Smooth muscle cell of the brain vasculature (primary cell): ENCODE measurements at regions not wholly inside any gene's neighbourhood (a gene's known extent, or its start where the extent isn't known, plus 50 kb on each side); places are given as distances from the start of the nearest gene placed in this dataset.

ENCODE experiments used
- DNase-seq: peaks from one replicate; pipeline ENCODE4 v3.0.0-alpha.2; 2012; ENCODE audit warnings: low read depth, low spot score

DNA sequence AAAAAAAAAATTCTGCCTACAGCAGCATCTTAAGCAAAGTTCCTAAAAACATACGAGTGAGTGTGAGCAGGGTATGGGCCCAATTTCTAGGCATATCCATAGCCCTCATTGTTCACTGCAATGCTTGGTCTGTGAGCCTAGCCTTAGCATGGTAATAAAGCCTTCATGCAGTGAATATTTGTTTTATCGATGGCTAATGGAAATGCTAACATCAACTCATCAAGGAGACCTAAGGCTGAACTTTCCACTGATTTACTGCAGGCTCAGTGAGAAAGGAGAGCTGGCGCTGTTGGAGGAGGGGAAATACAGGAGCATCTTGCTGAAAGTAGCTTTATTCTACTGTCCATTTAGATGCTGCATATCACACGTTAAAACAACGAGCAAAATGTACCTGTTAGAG, 139.6 kb upstream of the DTNBP1 start:
- no peak for DNase-seq

DNA sequence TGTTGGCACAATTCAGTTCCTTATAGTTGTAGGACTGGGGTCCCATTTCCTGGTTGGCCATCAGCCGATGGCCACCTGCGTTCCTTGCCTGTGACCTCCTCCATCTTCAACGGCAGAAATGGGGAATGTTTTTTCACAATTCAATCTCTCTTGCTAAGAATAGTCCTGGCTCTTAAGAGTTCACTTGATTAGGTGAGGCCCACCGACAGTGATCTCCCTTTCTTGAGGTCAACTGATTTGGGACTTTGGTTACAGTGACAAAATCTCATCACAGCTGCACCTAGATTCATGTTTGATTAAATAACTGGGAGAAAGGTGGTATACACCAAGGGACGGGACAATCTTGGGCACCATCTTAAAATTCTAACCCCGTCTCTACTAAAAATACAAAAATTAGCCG, 139.1 kb upstream of the DTNBP1 start:
- DNase-seq, result no peak

DNA sequence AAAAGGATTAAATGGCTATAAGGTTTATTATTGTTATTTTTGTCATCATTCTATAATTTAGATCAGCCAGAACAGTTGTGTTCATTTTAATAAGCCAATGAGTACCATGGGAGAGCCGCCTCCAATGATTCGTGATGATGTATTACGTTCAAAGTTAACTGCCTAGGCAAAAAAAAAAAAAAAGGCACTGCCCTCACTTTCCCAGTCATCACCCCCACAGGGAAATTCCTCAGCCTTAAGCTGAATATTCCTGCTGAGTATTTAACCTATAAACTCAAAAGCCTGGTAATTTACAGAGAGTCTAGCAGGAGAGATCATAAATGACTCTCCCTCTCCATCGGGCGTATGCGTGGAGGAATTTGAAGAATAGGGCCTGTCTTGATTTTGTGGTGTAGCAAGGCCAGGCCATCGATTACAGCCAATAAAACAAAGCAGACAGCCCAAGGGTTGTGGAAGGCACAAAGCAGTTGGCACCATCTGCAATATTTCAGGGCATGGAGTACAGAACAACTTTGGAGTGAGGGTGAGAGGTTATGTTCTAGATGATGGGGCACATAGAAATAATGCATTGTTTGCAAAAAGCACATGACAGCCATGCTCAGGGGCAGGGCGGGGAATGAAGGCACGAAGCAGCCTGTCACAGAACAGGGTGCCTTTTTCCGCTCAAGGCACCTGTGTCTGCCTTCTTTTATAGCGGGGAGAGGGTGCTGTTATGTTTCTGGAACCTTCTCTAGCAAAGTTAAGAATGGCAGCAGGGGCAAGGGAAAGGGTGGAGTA, 138.2 kb upstream of the DTNBP1 start:
- no peak for DNase-seq

DNA sequence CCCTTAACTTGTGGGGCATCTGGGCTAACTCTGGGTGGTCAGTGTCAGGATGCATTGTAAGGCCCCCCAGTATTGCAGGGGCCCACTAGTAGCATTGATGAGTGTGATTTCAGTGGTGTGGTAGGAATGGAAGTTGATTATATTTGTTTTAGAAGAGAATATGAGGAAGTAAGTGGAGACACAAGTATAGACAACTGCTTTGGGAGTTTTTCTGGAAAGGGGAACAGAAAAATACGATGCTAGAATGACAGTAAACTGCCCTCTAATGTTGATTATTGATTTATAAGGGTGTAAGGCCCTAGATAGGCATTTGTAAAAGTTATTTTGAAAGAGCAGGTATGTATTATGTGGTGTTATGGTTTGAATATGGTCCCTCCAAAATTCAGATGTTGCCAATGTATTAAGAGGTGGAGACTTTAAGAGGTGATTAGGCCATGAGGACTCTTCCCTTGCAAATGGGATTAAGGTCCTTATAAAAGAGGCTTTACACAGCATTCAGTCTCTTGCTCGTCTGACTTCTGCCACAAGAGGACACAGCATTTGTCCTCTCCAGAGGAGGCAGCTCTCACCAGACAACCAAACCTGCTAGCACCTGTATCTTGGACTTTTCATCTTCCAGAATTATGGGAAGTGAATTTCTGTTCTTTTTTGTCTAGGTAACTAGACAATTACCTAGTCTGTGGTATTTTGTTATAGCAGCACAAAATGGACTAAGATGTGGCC, 135.9 kb upstream of the DTNBP1 start:
- no peak for DNase-seq

DNA sequence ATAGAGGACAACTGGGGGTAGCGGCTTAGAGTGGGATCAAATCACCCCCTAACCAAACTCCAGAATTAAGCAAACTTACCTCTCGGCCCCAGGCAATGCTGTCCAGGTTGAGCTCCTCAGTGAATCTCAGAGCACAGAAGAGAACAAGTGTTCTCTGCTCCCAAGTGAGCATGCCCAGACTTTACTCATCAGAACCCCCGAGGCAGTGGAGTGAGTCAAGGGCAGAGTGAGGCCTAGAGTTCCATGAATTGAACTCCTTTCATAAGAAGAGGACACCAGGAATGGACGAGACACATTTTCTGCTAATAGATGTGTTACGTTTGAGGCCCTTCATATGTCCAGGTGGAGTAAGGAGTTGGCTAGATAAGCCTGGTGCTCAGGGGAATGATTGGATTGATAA, 134.0 kb upstream of the DTNBP1 start:
- DNase-seq, result no peak

DNA sequence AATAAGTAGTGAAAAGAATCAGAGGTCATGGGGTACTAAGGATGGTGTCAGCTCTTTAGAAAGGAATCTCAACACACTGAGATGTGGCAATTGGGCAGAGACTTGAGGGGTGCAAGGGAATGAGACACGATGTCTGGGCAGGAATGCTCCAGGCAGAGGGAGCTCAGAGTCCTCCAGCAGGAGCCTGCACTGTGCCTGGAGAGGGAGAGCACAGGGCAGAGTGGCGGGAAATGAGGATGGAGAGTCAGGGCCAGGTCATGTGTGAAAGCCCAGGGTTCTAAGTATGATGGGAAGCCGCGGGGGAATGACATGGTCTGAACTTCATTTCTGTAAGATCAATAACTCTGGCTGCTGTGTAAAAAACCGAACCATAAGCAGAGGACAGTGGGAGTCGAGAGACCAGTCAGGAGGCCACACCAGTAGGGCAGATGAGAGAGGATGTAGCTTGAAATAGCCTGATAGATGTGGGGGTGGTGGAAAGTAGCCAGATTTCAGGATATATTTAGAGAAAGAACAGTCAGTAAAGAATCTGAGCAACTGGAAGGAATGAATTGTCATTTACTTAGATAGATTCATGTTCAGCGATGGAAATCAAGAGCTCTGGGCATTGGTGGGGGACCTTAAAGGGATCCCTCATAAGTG, 133.4 kb upstream of the DTNBP1 start:
- DNase-seq, result no peak

DNA sequence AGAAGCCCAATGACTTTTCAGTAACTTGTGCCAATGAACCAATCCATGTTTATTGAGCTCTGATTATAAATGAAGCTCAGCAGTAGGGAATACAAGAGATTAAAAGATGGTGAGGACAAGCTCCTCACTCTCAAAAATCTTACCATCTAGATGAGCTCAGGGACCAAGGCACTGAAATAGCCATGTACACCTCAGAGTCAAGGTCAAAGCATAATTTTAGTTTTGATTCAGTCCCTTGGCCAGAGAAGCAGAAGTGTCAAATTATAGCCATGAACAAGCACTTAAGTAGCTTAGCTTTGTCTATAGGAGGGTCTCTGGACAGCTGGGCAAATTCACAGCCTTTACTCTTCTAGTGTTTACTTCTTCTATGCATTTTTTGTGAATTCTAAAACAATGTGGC, 131.0 kb upstream of the DTNBP1 start:
- DNase-seq, result no peak

DNA sequence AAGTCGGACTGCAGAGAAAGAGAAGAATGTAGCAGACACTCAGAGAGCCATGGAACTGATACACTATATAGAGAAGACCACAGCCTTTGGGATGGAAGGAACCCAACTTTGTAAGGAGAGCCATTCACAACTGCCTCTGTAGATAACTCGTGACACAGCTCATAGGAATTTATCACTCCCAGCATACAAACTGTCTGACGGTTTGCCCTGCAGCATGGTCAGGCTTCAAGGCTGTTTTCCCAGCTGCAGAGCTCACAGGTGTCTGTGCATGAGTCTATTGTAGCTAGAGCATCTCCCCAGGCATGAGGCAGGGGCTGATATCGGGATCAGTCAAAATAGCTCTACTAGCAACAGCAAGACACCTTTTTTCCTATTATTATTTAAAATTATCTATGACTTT, 130.5 kb upstream of the DTNBP1 start:
- DNase-seq, result no peak

DNA sequence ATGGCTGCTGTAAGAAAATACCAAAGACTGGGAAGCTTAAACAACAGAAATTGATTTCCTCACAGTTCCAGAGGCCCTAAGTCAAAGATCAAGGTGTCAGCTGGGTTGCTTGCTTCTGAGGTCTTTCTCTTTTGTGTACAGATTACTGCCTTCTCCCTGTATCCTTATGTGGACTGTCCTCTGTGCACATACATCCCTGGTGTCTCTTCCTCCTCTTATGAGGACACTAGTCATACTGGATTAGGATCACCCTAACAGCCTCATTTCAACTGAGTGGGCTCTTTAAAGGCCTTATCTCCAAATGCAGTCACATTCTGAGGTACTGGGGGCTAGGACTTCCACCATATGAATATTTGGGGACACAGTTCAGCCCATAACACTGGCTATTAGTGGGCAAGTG, 130.0 kb upstream of the DTNBP1 start:
- no peak for DNase-seq

DNA sequence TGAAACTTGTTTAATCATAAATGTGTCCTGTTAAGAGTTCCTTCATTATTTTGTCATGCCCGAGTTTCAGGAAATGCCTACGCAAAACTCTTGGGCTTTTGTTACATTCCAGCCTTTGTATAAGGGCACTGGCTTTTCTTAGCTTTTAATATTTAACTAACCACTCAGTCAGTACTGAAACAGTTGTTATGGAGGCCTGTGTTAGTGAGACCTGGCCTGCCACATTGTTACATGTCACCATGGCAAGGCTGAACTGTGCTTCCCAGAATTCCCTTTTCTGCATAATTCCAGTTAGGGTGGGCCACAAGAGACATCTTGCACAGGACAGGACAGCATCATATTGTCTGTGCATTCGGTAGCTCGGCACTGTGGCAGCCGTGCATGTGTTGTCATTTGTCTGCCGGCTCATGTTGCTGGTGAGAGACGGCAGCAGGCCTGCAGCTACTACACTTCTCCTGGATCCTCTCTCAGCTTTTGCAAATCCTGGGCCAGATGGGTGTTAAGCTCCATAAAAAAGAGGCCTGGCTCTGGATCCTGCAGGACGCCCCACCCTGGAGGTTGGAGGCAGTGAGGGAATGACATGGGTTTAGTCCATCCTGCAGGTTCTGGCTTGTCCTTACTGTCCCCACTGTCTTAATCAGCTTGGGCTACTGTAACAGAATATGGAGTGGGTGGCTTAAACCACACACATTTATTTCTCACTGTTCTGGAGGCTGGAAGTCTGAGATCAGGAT, 128.8 kb upstream of the DTNBP1 start:
- no peak for DNase-seq

DNA sequence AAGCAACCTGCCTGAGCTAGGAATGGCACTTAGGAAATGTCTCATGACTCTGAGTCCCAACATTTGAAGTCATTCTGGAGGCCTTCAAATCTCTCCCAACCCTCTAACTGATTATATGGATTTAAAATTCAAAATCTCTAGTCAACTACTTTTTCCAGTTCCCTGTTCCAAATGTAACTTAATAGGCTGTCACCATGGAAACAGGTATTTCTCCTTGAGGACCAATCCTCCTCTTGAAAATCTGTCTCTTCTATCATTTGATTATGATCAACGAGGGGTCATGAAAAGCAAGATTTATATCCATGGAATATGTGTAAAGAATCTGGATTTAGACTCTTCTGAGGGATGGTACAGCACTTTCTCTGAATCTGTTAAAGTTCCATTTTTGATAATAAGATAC, 127.3 kb upstream of the DTNBP1 start:
- DNase-seq, result no peak

DNA sequence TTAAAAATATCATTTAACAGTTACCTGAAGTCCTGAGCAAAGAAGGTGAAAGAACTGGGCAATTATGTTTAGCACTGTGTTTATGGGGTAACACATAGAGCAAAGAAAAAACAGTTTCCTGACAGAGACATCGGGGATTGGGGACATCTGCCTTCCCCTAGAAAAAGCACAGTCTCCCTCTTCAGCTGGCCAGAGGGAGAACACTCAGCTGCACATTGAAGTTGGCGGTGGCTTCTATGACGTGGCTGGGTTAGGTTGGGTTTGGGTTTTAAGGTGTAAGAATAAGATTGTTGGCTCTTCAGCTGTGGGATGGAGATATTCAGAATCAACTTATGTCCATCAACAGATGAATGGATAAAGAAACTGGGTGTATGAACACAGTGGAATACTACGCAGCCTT, 124.0 kb upstream of the DTNBP1 start:
- no peak for DNase-seq

DNA sequence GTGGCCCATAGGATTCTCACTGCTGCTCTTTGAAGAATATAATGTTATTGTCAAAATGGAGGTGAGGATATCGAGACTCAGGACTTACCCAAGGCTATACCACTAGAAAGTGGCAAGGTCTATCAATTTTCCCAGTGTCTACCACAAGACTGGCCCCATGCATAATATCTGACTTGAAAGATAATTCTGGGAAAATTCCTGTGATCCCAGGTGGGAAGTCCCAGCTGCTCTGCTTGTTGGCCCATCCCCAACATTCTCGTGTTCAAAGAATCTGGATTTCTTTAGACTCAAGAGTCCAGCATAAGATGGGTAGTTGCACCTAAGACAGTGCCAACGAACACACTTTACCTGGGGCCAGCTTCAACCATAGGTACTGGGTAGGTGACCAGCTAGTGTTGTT, 120.7 kb upstream of the DTNBP1 start:
- no peak for DNase-seq

DNA sequence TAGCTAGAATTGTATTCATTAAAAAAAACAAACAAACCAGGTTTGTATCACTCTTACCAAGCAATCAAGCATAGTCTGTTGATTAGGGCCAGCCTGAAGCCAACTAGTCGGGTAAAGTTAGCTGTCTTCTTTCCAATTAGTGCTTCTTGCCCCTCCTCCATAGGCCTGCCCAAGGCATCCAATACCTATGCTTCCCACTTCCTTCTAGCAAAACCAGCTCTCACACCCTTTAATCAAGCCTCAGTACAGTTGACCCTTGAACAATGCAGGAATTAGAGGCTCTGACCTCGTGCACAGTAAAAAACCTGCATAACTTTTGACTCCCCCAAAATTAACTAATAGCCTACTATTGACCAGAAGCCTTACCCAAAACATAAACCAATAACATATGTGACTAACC, 119.1 kb upstream of the DTNBP1 start:
- no peak for DNase-seq

DNA sequence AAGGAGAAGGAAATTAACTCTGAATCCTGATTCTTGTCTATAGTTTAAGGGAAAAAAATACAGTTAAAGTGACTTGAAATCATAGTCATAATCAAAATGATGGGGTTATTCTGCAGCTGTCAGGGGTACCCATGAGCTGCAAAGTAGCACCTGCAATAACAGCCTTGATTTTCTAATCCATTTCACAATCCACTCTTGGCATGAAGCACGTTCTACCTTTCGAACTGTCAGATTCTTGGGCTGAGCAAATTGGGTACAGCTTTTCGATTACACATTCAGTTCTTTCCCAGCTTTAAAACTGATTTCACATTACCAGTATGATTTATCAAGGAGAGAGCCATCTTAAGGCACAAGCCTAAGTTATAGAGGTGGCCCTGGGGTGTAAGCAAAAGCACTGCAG, 118.5 kb upstream of the DTNBP1 start:
- DNase-seq, result no peak

DNA sequence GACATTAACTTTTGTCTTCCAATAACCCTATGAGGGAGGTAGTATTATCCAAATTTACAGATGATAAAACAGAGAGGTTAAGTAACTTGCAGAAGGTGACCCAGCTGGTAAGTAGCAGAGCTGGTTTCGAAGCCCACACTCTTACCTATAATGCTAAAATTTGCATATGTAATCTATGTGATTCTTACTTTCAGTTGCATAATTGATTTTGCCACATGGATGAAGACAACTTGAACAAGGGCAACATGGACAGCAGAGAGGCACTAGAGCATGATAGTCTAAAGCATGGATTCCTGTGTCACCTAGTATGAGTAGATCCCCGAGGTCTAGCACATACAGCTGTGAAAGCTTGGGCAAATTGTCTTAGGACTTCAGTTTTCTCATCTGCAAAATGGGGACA, 117.6 kb upstream of the DTNBP1 start:
- DNase-seq, result no peak

DNA sequence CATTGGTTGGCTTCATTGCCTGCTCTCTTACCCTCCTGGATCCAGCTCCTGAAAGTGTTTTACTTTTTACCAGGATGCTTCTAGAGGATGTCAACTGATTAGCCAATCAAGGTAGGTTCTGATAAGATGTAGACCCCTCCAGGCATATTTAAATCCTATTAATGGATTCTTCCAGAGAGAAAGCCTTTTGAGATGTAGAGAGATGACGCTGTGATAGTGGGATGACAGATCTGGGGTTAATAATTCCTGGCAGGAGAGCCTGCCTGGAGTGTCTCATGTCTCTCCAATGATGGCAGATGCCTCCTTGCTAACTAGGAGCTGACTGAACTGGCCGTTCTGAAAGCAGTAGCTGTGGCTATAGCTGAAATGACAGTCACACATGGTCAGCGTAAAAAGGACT, 116.9 kb upstream of the DTNBP1 start:
- no peak for DNase-seq

DNA sequence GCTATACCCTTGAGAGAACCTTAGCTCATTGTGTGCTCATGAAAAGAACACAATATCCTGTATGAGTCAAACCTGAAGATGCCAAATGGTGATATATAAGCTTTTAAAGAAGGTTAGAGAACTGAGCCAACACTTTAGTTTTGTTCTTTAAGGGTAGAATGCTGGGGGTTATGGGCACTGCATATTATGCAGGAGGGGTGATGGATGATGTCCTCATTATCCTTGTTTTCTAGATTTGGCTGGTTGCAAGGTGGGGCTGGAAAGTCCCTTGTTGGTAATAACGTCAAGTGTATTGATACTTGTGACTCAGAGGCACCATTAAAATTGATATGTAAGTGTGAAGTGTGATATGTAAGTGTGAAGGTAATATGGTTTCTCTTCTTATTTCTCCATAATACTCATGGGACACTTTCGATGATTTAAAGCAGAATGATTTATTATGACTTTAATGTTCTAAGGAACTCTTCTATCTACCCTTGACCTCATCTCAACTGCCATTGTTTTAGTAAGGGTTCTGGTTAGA, 113.7 kb upstream of the DTNBP1 start:
- DNase-seq, result no peak

DNA sequence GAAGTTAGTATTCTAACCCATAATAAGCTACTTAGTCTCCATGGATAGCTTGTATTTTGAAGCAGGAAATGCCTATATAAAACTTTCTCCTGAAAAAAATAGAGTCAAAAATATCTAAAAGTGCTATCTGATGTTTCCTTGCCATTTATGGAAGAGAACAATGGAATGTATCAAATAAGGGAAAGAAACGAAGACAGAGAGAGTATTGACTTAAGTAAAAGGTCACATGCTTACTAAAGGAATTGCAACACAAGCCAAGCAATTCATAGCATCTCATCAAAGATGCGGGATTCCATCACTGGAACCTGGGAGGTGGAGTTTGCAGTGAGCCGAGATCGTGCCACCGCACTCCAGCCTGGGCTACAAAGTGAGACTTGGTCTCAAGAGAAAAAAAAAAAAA, 112.9 kb upstream of the DTNBP1 start:
- DNase-seq, result no peak

DNA sequence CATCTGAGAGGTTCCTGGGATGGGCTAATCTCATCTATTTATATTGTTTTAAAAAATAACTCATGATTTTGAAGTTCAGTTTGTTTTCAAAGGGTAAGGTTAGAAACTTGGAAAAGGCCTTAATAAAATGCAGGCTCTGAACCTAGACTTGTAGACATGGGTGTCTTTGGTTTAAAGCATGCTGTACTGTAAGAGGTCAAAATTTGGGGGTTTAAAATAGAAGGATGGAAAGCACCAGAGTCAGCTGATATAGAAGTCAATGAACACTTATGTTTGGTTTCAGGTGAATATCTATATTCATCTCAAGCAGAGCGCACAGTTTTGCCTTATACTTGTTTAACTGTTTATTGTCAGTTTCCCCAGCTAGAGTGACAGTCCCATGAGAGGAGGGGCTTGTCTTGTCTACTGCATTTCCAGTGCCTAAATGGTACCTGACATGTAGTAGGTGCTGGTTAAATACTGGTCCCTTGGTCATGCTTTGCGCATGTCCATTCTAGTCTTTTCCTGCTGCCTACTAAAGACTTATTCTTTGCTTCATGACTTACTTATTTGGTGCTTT, 112.3 kb upstream of the DTNBP1 start:
- DNase-seq, result no peak

DNA sequence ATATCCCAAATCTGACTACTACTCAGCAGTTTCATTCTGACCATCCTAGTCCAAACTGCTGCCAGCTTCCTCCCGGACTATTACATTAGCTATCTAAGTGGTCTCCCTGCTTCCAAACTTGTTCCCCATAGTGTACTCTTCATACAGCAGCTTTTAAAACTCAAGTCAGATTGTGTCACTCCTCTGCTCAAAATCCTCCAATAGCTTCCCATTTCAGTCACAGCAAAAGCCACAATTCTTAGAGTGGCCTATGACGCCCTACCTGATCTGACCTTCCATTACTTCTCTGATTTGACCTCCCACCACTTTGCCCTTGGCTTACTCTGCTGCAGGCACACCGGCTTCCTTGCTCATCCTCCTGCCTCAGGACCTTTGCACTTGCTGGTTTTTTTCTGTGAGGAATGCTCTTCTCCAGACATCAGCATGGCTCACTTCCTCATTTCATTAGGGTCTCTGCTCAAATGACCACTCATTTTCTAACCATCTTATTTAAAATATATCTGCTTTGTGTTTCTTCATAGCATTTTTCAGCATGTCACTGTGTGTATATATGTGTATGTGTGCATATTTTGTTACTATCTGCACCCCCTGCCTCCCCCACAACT, 111.1 kb upstream of the DTNBP1 start:
- DNase-seq, result no peak
